ENCODE measurements at regions not wholly inside any gene's neighbourhood (a gene's known extent, or its start where the extent isn't known, plus 50 kb on each side); places are given as distances from the start of the nearest gene placed in this dataset.

GRCh38 chr1:59155351-59155750 lies 141.5 kb upstream of the FGGY start:
- DNase-seq: no peak

GRCh38 chr1:59156051-59156450 lies 140.8 kb upstream of the FGGY start:
- no peak for DNase-seq

GRCh38 chr1:59156526-59157199 lies 140.2 kb upstream of the FGGY start:
- no peak for DNase-seq

DNA sequence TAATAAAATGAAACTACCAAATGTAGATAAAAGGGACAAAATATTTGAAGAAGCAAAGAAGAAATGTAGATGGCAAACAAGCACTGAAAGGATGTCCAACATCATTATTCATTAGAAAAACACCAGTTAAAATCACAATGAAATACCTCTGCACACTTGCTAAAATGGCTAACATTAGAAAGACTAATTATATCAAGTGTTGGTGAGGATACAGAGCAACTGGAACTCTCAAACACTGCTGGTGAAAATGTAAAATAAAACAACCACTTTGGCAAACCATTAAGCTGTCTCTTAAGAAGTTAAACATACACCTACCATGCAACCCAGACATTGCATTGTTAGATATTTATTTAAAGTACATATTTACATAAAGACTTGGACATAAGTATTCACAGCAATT lies 138.6 kb upstream of the FGGY start:
- no peak for DNase-seq

GRCh38 chr1:59159557-59160203 lies 137.2 kb upstream of the FGGY start:
- DNase-seq: no peak

GRCh38 chr1:59161136-59161535 lies 135.8 kb upstream of the FGGY start:
- no peak for DNase-seq

- no peak for DNase-seq
Observed at GRCh38 chr1:59162665-59163064, 134.2 kb upstream of the FGGY start.

- DNase-seq: no peak
Observed at GRCh38 chr1:59163268-59164092, 133.4 kb upstream of the FGGY start.

- no peak for DNase-seq
Observed at GRCh38 chr1:59164371-59164770, 132.5 kb upstream of the FGGY start.

DNA sequence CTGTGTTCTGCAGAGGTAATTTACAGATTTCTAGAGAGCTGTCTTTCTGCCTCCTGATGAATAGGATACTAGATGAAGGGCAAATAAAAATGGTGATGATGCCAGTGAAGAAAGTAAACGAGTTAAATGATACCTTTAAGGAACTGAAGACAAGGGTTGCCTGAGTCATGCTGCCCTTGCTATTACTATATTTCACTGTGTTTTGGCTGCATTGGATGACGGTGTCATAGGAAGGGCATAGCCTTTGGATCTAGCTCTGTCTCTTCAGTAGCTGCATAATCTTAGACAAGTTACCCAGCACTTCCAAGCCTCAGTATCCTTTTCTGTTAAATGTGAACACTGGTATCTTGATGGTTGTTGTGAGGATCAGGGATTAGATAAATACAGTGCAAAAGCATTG lies 131.5 kb upstream of the FGGY start:
- no peak for DNase-seq

GRCh38 chr1:59169703-59170102 lies 127.2 kb upstream of the FGGY start:
- DNase-seq: no peak

DNA sequence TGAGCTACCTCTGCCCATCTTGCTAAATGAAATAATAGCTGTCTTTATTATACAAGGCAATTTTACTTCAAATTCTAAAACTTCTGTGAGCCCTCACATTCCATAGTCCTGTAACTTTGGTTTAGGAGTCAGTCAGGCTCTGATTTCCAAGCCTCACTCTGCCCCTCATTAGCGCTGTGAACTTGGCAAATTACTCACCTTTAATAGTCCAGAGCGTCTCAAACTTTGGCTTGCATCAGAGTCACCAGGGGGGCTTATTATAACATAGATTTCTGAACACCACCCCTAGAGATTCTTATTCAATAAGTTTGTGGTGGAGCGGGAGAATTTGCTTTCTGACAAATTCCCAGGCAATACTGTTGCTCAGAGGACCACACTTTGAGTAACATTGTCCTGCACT lies 126.2 kb upstream of the FGGY start:
- no peak for DNase-seq

DNA sequence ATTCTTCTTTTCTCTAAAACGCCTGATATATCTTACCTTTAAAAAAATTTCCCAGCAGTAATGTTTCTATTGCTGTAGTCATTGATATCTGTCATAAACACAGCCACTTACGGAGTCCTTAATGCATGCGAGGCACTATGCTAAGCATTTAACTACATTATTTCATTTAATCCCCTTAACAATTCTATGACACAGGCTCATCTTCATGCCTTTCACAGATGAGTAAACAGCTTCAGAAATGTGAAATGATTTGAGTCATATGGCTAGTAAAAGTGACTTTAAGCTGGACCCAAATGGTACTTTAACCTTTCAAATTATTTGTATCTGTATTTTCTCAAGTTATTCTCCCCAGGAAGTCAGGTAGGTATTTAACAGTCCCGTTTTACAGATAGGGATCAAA lies 125.1 kb upstream of the FGGY start:
- no peak for DNase-seq

- DNase-seq: no peak
Observed at GRCh38 chr1:59172693-59173092, 124.2 kb upstream of the FGGY start.

DNA sequence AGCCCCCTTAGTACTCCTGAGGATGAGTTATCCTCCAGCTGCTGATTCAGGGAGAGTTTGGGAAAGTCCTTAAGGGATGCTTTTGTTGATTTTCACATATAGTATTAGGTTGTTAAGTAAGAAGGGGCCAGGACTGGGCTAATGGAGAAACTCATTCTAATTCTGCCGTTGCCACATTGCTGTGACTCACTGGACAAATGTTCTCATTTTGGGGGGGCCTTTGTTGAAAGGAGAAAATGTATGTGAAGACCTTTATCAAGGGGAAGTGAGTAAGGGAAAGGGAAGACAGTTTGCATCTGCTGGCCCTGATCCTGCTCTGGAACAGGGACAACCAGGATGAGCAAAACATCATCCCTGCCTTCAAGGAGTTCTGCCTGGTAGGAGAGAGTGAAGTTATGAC lies 123.2 kb upstream of the FGGY start:
- DNase-seq: no peak

DNA sequence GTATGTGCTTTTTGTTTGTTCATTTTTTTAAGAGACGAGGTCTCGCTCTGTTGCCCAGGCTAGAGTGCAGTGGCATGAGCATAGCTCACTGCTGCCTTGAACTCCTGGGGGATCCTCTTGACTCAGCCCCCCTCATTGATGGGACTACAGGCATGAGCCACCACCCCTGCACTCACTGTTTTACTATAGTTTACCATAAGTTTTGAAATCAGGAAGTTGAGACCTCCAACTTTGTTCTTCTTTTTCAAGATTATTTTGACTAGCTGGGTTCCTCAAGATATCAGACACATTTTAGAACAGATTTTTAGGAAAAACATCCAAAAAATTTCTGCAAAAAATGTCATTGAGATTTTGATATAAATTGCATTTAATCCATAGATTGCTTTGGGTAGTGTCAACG lies 120.4 kb upstream of the FGGY start:
- DNase-seq: no peak

- no peak for DNase-seq
Observed at GRCh38 chr1:59177756-59178155, 119.1 kb upstream of the FGGY start.

DNA sequence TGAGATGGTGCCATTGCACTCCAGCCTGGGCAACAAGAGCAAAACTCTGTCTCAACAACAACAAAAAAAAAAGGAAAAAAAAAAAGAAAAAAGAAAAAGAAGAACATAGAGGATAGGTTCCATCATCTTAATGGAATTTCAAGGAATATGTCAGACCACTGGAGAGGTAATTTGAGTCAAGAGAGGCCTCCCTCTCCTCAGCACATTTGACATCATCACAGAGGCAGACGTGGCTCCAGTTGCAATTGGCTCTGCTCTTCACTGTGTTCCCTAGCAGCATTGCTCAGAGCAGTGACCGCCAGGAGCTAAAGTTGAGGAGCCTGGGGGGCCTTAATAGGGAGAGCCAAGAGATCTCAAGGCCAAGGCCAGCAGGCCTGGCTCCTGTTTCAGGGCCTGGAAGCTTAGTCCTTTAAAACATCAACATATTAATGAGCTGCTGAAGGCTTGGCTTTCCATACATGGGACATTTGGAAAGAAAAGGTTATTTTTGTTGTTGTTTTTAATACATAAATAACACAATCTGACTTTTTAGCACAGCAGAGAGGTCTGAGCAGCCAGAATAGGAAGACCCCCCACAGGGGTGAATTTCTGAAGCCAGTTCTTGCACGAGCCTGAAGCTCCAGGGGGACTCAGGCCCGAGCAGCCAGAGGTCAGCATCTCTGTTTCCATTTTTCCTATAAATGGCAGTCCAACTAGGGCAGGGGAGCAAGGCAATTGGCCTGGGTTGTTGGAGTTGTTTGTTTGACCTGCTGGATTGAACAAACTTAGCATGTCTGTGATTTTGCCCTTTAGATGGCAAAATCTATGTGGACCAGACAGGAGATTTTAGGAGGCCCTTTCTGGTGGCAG lies 118.3 kb upstream of the FGGY start:
- no peak for DNase-seq

DNA sequence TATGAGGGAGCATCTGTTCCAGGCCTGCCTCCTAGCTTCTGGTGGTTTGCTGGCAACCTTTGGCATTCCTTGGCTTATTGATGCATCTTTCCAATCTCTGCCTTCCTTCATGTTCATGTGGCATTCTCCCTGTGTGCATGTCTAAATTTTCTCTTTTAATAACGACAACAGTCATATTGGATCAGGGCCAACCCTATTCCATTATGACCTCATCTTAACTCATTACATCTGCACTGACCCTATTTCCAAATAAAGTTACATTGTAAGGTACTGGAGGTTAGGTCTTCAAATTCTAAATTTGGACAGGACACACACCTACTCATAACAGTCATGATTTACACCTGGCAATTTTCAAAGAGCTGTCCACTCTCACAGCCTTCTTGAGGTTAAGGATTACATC lies 117.2 kb upstream of the FGGY start:
- DNase-seq: no peak

DNA sequence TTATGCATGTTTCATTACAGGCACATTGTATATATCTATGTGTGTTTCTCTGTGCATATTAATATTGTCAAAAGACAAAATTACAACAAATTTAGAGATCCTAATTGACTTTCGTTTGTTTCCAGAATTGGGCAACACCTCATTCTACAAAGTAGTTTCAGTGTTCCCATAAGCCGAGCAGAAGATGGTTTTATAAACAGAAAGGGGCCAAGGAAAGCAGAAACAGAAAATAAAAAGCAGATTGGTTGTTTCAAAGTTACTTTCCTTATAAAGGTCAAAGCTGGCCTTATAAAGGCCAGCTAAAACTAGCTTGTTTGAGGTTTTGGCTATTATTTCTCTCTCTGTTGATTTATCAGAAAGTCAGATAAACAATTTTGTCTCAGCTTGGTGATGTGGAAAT lies 116.2 kb upstream of the FGGY start:
- DNase-seq: no peak

GRCh38 chr1:59183749-59184317 lies 113.1 kb upstream of the FGGY start:
- no peak for DNase-seq

GRCh38 chr1:59184365-59184905 lies 112.5 kb upstream of the FGGY start:
- no peak for DNase-seq

Data from T-helper 9 cell (primary cell).